ENCODE measurements at regions not wholly inside any gene's neighbourhood (a gene's known extent, or its start where the extent isn't known, plus 50 kb on each side); places are given as distances from the start of the nearest gene placed in this dataset.

GRCh38 chr10:118944959-118945633 lies 84.4 kb upstream of the NANOS1 start:
- H3K4me2 ChIP-seq (ENCODE audit: low read depth, low read length) = no peak overlapping the region
- no peak overlapping the region for H2AFZ ChIP-seq (ENCODE audit: low read length)
- no peaks in the 10 kb centered on the region for H3K36me3 ChIP-seq (replicated peaks; ENCODE audit: insufficient read depth, low read length)
- no peaks in the 10 kb centered on the region for H4K20me1 ChIP-seq (ENCODE audit: insufficient read depth, low read length)
- no peaks in the 10 kb centered on the region for H3K4me1 ChIP-seq (ENCODE audit: low read length)
- H3K27me3 ChIP-seq (replicated peaks; ENCODE audit: insufficient read depth, low read length) = no peaks in the 10 kb centered on the region
- H3K9me3 ChIP-seq (replicated peaks; ENCODE audit: insufficient read depth, low read length) = no peaks in the 10 kb centered on the region
- no peak for DNase-seq
- no peaks in the 10 kb centered on the region for H3K9me2 ChIP-seq (replicated peaks; ENCODE audit: insufficient read depth, low read length)
- H3F3A ChIP-seq (ENCODE audit: insufficient read depth, low read length) = no peaks in the 10 kb centered on the region
- no peak overlapping the region for H3K27ac ChIP-seq (ENCODE audit: low read length)
- no peak overlapping the region for H3K9ac ChIP-seq (ENCODE audit: low read length)
- H3K79me2 ChIP-seq (ENCODE audit: low read length) = no peaks in the 10 kb centered on the region
- TF ChIP-seq EZH2 (optimal IDR thresholded peaks at IDR 0.05; ENCODE audit: low read depth, low read length) = no peak
- no peak for TF ChIP-seq CTCF (IDR thresholded peaks at IDR 0.05; ENCODE audit: low read length)
- TF ChIP-seq EZH2phosphoT487 (IDR thresholded peaks at IDR 0.05; ENCODE audit: low read length) = no peak
- no peak overlapping the region for H3K4me3 ChIP-seq (ENCODE audit: low read length)

- no peak for DNase-seq
- TF ChIP-seq EZH2phosphoT487 (IDR thresholded peaks at IDR 0.05; ENCODE audit: low read length) = no peak
- no peak for TF ChIP-seq EZH2 (optimal IDR thresholded peaks at IDR 0.05; ENCODE audit: low read depth, low read length)
- no peak for TF ChIP-seq CTCF (IDR thresholded peaks at IDR 0.05; ENCODE audit: low read length)
- Histone ChIP-seq H3K4me2 (ENCODE audit: low read depth, low read length) (no peak overlapping the region), H4K20me1 (ENCODE audit: insufficient read depth, low read length) (no peaks in the 10 kb centered on the region), H3K4me1 (ENCODE audit: low read length) (no peaks in the 10 kb centered on the region), H3K36me3 (replicated peaks; ENCODE audit: insufficient read depth, low read length) (no peaks in the 10 kb centered on the region), H2AFZ (ENCODE audit: low read length) (no peak overlapping the region), H3K27ac (ENCODE audit: low read length) (no peak overlapping the region), H3K9ac (ENCODE audit: low read length) (no peak overlapping the region), H3K79me2 (ENCODE audit: low read length) (no peaks in the 10 kb centered on the region), H3F3A (ENCODE audit: insufficient read depth, low read length) (no peaks in the 10 kb centered on the region), H3K4me3 (ENCODE audit: low read length) (no peak overlapping the region), H3K9me2 (replicated peaks; ENCODE audit: insufficient read depth, low read length) (no peaks in the 10 kb centered on the region), H3K27me3 (replicated peaks; ENCODE audit: insufficient read depth, low read length) (no peaks in the 10 kb centered on the region), H3K9me3 (replicated peaks; ENCODE audit: insufficient read depth, low read length) (no peaks in the 10 kb centered on the region)
Observed at GRCh38 chr10:118948786-118949185, 80.7 kb upstream of the NANOS1 start.

GRCh38 chr10:118950190-118950680 lies 79.3 kb upstream of the NANOS1 start:
- no peak for TF ChIP-seq EZH2phosphoT487 (IDR thresholded peaks at IDR 0.05; ENCODE audit: low read length)
- TF ChIP-seq CTCF (IDR thresholded peaks at IDR 0.05; ENCODE audit: low read length) = no peak
- no peak for TF ChIP-seq EZH2 (optimal IDR thresholded peaks at IDR 0.05; ENCODE audit: low read depth, low read length)
- no peak for DNase-seq
- Histone ChIP-seq H3K27me3 (replicated peaks; ENCODE audit: insufficient read depth, low read length) (no peaks in the 10 kb centered on the region), H4K20me1 (ENCODE audit: insufficient read depth, low read length) (no peaks in the 10 kb centered on the region), H3K36me3 (replicated peaks; ENCODE audit: insufficient read depth, low read length) (no peaks in the 10 kb centered on the region), H3K79me2 (ENCODE audit: low read length) (no peaks in the 10 kb centered on the region), H3K4me2 (ENCODE audit: low read depth, low read length) (no peak overlapping the region), H3K9ac (ENCODE audit: low read length) (no peak overlapping the region), H3F3A (ENCODE audit: insufficient read depth, low read length) (no peaks in the 10 kb centered on the region), H3K27ac (ENCODE audit: low read length) (no peak overlapping the region), H2AFZ (ENCODE audit: low read length) (no peak overlapping the region), H3K4me3 (ENCODE audit: low read length) (no peak overlapping the region), H3K9me3 (replicated peaks; ENCODE audit: insufficient read depth, low read length) (no peaks in the 10 kb centered on the region), H3K9me2 (replicated peaks; ENCODE audit: insufficient read depth, low read length) (no peaks in the 10 kb centered on the region), H3K4me1 (ENCODE audit: low read length) (peaks cover under 1% of the 10 kb centered on the region)
